22Rv1 (cell line): ENCODE measurements at regions not wholly inside any gene's neighbourhood (a gene's known extent, or its start where the extent isn't known, plus 50 kb on each side); places are given as distances from the start of the nearest gene placed in this dataset.
"Not testable (repeated sequence)": the region's sequence is repeated elsewhere in the genome, so short reads cannot be mapped to it uniquely, and the experiment has no call there.

Experiments used
- H3K27ac ChIP-seq: fragments of 450-650 bp; 2 replicates; pipeline ENCODE4 v1.5.1; 2017

DNA sequence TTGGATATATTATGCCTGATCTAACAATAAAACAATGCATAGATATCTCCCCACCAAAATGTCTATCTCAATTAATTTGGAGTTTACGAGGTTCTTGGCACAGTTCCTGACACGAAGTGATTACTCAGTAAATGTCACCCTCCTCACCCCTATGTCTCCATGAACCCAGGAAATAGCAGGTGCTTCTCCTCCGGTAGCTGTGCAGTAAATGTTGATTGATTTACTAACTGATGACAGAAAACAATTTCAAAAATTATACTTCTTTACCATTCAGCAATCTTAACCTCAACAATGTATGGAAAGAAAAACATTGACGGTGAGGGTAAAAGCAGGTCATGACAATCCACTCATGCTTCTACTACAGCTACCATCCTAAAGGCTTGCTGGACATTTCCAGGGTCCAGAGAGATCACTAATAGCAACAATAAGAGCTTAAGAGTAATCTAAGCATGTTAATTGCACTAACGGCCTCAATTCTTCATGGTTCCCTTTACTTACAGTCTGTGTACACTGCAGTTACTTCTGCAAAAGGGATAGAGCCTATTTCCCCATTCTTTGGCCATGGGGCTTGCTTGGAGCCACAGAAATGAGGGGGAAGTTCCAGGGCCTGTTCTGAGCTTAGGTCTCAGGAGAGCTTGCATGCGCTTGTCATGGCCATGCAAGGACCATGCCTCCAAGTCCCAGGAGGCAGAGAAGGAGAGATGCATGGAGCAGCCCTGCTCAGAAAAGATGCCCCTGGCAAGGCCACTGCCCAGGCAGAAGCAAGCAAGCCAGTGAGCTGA, 222.6 kb downstream of the ATP6V0E2 start:
- H3K27ac ChIP-seq, result not testable (repeated sequence)

DNA sequence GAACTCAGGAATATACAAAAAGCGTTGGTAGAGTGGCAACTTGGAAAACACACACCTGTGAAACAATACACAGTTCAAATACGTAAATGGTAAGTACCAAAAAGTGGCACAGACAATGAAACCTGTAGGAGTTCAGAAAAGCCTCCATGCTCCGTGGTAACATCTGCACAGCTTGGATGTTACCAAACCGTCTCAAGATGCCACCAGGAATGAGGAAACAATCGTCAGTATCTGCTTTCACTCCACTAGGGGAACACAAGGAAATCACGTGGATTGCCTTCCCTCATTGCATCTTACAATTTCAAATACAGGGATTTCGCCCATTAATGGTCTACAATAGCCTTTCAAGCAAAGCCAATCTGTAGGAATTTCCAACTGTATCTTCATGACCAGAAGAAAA, 224.6 kb upstream of the LRRC61 start:
- not testable (repeated sequence) for H3K27ac ChIP-seq

DNA sequence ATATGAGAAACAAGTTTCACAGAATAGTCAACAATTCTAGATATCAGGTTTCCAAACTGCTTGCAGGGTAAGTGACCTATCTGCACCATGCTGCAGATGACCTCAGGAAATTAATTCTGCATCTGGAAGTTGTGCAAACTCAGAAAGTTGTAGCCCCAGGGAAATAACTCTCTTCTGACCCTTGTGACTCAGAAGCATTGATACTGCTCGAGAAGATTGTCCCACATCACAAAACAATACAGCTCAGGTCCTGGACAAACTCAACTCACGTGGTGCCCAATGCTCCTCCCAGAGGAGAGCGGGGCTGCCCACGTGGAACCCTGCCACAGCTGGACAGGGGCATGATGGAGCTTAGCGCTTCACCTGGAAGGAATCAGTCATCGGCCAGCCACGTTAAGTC, 221.9 kb upstream of the LRRC61 start:
- H3K27ac ChIP-seq, result not testable (repeated sequence)

DNA sequence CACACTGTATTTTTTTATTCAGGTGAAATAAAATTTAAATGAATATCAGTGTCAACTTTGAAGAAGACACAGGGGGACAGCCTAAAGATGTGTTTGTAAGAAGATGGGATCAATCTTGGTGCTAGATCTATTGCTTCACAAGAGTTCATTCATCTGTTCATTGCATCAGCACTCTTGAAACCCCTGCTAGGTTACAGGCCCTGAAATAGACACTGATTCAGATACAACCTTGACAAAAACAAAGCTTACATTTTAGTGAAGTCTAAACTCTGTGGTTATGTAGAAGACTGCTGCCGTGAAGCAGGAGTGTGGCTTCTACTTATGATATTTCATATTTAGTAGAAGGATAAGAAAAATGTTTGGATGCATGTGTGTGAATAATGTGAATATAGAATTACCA, 215.9 kb upstream of the LRRC61 start:
- not testable (repeated sequence) for H3K27ac ChIP-seq

DNA sequence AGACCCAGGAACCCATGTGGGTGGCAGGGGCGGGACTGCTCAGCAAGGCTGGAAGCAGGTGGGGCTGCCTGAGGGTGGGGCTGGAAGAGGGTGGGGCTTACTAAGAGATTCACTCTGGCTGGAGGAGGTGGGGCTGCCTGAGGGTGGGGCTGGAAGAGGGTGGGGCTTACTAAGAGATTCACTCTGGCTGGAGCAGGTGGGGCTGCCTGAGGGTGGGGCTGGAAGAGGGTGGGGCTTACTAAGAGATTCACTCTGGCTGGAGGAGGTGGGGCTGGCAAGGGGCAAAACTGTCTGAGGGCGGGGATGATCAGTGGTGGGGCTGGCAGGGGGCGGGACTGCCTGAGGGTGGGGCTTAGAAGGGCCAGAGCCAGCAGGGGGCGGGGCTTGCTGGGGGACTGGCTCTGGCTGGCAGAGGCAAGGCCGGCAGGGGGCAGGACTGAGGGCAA, 212.8 kb upstream of the LRRC61 start:
- not testable (repeated sequence) for H3K27ac ChIP-seq

DNA sequence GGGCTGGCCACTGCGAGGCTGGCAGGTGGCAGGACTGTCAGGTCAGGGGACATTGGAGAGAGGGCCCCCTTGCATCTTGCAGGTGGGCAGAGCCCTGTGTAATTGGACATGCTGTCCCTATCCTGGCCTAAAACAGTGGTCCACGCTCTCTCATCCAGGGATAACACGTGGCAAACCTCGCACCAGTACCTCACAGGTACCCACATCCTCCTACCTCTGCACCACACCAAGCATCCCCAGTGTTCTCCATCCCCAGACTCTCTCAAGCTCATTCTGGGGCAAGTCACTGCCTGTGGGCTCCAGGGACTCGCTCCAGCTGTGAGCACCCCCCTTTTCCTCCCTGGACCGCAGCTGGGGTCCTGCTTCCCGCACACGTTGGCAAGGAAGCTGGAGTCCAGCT, 212.3 kb upstream of the LRRC61 start:
- not testable (repeated sequence) for H3K27ac ChIP-seq

DNA sequence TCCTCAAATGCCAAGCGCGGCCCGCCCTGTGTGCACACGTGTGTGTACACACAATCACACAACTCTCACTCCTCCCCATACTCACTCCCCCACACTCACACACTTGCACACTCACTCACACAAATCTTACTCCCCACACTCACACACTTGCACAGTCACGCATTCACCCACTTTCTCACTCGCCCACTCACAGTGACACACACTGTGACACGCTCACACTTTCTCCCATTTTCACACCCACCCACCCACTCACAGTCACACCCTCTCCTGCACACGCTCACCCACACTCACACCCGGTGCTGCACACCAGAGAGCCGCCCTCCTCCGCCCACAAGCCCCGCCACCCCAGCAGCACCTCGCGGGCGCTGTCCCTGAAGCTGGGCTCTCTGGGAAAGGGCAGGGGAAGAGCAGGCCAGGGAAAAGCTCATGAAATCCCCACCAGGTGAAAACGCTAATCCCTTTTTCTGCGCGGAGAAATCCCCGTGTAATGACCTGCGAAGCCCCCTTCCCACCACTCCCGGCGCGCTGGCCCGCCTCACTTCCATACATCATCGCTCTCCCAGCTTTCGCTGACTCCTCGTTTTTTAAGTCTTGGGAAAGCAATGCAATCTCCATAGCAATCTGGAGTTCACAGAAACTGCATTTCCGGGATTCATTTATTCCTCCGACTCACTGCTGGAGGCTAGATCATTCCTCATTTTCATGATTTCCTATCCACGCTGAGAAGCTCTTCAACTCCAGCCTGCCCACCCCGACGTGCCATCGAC, 211.6 kb upstream of the LRRC61 start:
- H3K27ac ChIP-seq, result not testable (repeated sequence)

DNA sequence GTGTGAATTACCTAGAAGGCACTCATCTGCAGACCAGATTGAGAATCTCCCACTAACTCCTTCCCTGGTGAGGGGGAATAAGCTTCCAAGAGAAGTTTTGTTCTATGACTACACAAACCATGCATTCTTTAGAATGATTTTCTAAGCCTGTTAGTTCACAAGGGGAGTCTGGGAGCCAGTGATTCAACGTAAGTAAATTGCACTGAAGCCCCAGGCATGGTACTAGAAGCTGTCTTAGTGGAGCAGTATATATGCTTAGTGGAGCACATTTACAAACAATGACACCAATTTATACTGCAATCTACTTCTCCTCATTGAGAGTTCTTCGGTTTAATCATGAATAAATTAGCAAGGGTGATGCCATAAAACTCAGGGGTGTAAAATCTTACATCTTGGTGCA, 209.9 kb upstream of the LRRC61 start:
- H3K27ac ChIP-seq, result not testable (repeated sequence)

DNA sequence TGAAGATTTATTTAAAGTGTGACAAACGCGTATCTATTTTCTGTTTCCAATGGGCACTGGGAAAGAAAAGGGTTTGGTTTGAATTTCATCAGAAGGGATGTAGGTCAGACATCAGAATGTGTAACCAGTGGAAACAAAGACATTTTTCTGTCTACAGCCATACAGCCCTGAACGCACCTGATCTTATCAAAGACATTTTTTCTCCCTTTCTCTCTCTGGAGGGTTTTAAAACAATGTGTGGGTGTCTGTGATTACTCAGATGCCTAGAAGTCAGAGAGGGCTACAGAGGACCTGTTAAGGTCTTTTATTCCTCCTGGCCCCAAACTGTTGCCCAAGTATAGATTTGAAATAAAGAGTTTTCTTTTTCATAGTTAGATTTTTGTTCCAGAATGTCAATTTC, 208.6 kb upstream of the LRRC61 start:
- not testable (repeated sequence) for H3K27ac ChIP-seq

DNA sequence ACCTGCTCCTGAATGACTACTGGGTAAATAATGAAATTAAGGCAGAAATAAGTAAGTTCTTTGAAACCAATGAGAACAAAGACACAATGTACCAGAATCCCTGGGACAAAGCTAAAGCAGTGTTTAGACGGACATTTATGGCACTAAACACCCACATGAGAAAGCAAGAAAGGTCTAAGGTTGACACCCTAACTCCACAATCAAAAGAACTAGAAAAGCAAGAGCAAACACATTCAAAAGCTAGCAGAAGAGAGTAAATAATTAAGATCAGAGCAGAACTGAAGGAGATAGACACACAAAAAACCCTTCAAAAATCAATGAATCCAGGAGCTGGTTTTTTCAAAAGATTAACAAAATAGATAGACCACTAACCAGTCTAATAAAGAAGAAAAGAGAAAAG, 203.2 kb upstream of the LRRC61 start:
- H3K27ac ChIP-seq, result not testable (repeated sequence)

DNA sequence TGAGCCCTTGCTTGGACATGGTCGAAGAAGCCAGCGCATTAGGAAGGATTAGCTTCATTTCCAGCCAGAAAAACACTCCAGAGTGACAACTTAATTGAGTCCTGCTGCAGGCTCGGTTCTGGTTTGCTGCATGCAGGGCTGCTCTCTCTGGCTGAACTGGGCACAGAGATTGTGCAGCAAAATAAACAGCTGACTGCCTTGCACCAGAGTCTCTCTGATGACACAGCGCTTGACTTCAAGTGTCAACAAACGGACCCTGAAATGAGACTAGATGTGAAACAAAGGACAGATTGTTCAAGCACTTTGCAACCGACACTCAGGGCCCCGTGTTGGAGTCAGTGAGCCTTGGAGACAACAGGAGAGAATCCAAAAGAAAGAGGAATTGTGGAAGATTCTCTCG, 197.3 kb upstream of the LRRC61 start:
- H3K27ac ChIP-seq, result not testable (repeated sequence)

DNA sequence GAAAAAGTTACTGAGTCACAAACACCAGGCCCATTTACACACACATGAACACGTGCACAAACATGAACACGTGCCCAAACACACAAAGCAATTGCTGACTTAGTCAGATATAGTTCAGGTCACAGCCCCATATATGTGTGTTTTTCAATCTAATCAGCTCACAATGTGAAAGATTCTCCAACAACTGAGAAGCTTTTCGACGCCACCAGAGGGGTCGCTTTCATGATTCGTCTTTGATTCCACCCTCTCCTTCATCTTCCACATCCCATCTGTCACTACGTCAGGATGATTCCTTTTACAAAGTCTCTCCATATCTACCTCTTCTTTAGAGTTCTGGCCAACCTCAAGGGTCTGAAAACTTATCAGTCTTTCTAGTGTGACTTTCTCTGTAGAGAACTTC, 188.7 kb upstream of the LRRC61 start:
- not testable (repeated sequence) for H3K27ac ChIP-seq

DNA sequence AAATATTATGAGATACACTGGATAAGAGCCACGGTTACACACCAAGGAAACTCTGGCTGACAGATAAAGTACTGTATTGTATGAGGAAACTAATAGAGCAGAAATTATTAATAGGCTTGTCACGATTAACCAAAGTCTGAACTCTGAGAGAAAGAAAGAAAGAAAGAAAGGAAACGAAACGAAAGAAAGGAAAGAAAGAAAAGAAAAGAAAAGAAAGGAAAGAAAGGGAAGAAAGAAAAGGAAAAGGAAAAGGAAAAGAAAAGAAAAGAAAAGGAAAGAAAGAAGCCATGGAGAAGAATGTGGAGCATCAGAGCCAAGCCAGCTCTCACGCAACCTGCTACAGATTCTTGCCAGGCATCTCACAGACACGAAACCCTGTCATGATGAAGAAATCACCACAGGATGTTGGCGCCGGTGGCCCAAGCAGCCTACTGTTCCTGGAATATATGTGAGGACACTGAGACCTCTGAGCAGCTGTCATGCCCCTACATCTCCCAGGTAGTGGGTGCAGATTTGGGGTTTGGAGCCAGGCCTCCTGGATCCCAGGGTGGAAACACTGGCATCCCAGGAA, 187.4 kb upstream of the LRRC61 start:
- H3K27ac ChIP-seq, result not testable (repeated sequence)

DNA sequence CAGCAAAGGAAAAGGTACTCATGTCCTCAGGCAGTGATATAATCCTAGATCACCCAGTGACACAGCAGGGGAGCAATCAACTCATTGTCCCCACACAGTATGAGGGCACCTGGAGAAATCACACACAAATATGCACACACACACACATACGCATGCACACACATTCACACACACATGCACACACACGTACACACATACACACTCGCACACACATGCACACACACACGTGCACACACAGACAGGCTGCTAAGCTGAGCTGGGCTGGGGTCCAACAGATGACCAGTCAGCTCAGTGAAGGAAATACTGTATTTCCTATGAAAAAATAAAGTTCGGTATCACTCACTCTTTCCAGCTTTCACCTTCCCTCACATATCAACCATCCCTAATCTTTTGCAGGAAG, 183.3 kb upstream of the LRRC61 start:
- H3K27ac ChIP-seq, result not testable (repeated sequence)

DNA sequence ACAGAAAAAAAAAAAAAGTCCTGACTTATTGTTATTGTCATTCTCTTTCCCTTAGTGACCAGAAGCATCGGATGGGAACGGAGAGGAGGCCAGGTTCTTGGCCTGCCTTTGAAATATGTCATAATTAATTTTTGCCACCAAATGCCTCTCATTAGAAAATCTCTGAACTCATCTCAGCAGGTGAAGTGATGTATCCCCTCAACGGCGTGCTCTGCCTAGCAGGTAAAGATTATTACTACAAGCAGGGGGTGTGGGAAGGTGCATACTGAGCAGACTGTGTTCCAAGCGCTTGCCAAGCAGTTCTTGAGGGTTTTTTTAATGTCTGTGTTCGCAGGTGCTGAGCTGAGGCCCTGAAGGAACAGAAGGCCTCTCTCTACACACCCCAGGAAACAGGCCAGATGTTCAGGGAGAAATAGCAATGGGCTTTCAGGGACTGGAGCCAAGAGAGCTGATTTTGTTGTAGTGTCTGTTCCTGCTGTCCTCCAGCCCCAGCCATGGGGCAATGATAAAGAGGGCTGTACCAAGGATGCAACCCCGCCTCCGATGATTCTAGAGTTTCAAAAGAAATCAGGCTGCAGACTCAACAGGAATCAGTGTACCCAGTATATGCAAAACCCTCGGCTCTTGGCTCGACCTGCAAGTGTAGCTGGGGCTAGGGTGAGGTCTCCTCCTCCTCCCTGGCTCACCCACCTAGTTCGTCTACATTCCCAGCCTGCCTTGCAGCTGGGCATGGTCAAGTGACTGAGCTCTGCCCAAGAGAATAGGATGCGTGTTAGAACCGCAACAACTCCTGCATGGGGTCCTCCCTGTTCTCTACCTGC, 181.4 kb upstream of the LRRC61 start:
- H3K27ac ChIP-seq, result not testable (repeated sequence)

DNA sequence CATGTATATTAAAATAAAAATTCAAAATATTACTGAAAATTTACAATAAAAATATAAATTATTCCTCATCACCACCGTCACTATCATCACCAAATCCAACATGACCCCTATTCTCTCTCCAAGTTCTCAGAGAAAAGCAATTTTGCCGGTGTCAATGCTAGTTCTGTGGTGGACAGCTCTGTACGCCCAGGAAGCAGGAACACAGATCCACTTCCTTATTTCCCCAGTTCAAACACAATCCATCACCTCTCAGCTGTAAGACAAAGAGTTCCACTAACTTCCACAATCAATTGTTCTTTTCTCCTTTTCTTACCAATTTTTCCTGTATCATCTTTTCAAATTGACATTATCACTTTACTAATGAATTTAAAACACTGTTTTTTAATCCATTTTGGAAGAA, 177.0 kb upstream of the LRRC61 start:
- H3K27ac ChIP-seq, result not testable (repeated sequence)

DNA sequence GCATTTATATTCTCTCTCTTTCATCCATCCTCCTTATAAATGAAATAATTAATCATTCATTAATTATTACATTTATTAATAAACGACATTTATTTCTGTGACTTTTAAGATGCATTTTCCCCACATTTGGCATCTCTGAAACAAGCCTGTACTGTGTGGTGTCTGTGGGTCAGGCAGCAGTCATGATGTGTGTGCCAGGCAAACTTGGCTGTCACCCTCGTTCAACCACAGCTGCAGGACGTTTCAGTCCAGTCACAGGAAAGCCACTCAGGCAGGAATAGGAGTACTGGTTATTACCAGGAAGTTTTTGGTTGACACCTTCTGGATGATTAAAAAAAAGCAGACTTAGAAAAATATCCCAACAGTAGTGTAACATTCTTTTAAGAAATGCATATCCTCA, 175.6 kb upstream of the LRRC61 start:
- not testable (repeated sequence) for H3K27ac ChIP-seq

DNA sequence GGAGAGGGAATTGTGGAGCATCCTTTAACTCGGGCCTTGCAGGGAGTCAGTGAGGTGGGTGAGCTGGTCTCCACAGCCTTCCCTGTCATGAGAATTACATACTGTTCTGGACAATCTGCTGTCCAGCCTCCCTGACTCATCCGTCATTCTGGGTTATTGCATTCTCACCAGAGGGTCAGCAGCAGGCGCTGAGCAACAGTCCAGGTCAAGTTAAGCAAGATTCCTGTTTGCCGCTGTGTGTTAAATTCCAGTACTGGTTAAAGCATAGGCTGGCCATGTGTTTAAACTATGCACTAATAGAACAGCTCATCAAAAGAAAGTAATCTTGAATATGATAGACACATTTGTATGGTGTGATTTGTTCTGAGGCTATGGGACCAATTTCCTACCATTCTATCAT, 167.1 kb upstream of the LRRC61 start:
- H3K27ac ChIP-seq, result not testable (repeated sequence)

DNA sequence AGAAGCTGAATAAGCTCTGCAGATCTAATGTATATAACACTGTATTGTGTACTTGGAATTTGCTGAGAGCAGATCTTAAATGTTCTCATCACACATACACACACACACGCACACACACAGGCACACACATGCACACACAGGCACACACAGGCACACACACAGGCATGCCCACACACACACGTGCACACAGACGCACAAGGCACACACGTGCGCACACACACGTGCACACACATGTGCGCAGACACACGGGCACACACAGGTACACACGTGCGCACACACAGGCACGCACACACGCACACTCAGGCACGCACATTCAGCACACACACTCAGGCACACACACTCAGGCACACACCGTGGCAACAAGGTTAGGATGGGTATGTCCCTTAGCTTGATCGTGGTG, 164.5 kb upstream of the LRRC61 start:
- H3K27ac ChIP-seq, result not testable (repeated sequence)

DNA sequence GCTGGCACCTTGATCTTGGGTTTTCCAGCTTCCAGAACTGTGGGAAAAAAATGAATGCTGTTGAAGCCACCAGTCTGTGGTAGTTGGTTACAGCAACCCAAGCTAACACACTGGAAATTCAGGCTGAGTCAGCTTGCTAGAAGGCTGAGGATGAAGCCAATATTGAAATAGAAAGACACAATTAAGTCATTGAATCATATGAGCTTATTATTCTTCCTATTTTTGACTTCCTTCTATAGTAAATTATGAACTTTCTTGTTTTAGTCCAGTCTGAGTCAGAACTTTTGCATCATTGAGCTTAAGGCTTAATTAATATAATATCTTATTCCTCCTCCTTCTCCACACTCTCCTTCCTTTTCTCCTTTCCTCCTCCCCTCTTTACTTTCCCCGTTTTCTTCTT, 153.6 kb upstream of the LRRC61 start:
- H3K27ac ChIP-seq, result not testable (repeated sequence)

DNA sequence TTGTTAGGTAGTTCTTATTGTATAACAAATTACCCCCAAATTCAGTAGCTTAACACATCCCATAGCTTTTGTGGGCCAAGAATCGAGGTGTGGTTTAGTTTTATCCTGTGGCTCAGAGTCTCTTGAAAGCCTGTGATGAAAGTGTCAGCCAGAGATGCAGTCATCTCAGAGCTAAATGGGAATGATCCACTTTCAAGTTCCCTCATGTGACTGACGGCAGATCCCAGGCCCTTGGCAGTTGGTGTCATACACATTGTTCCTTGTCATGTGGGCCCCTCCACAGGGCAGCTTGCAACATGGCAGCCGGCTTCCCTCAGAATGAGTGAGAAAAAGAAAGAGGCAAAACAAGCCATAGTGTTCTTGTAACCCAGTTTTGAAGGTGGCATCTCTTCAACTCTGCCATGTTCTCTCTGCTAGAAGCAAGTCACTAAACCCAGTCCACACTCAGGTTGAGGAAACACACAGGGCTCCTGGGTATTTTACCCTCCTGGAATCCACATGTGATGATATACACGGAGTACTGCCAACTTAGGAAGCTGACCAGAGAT, 153.1 kb upstream of the LRRC61 start:
- H3K27ac ChIP-seq, result not testable (repeated sequence)

DNA sequence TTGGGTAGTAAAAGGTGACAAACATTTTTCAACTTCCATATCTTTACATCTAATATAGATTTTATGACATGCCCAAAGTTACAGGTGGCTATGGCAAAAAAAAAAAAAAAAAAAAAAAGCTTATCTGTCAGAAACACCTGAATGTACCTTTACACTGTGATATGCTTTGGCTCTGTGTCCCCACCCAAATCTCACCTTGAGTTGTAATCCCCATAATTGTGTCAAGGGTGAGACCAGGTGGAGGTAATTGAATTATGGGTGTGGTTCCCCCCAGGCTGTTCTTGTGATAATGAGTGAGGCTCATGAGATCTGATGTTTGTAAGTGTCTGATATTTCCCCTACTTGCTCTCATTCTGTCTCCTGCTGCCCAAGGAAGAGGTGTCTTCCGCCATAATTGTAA, 139.6 kb upstream of the LRRC61 start:
- not testable (repeated sequence) for H3K27ac ChIP-seq
